Stimulated activated CD4-positive, alpha-beta T cell treated with anti-CD3 and anti-CD28 coated beads, TNF-alpha, amount 100 ng/mL, for 4 hours (primary cell): ENCODE measurements at regions not wholly inside any gene's neighbourhood (a gene's known extent, or its start where the extent isn't known, plus 50 kb on each side); places are given as distances from the start of the nearest gene placed in this dataset.

Experiments
- DNase-seq, 3 experiments: peaks; one replicate each; pipeline ENCODE4 v3.0.0-alpha.2; 2020; ENCODE audit warnings: low read depth in 3 of 3

DNA sequence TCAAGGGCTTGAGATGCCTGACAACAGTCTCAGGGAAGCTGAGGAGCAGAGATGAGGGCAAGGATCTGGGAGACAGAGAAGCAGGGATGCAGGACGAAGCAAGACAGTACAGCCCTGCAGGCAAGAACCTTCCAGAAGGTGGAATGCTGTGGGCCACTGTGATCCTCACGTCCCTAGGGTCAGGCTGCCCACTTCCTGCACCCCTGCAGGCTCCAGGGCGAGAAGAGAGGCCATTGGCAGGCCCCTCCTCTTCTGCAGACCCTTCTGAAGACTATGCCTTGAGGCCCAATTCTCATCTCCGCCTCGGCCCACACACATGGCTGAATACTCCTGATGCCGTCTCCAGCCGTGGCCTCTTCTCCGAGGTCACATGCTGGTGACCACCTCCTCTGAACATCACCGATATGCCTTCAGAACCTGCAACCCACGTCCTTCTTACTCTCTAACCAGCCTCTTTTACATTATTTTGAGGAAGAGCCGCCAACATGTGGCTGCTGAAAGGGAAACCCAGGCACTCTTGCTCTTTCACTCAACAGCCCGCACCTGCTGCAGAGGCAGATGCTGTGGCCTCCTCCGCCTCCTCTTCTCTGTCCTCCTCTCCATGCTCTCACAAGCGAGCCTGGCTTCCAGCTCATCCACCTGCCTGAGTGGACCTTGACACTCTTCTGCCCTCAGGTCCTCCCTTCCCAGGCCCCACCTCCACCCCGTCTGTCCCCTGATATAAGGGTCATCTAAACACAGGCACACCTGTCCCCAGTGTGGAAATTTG is 181.5 kb downstream of the IRX2 start:
- DNase-seq: no peak

DNA sequence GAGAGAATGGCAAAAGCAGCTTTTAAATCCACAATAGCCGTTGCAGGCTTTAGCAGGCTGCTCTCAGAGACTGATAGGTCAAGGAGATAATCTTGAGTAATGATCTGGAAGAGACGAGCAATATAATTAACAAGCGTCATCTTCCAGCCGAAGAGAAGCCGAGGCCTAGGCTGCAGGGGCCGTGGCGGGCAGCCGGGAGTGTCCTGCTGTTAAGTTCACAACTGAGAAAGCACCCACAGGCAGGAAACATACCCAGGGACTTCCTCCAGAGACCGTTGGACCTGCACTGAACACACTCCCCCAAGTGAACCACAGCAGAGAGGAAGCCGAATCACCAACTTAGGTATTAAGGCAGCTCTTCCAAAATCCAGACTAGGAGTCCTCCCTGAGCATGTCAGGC is 182.3 kb downstream of the IRX2 start:
- no peak for DNase-seq

- no peak for DNase-seq
These were observed 185.2 kb downstream of the IRX2 start for GRCh38 chr5:2566284-2566683.

GRCh38 chr5:2565147-2565546 is 186.3 kb downstream of the IRX2 start:
- DNase-seq: no peak

DNA sequence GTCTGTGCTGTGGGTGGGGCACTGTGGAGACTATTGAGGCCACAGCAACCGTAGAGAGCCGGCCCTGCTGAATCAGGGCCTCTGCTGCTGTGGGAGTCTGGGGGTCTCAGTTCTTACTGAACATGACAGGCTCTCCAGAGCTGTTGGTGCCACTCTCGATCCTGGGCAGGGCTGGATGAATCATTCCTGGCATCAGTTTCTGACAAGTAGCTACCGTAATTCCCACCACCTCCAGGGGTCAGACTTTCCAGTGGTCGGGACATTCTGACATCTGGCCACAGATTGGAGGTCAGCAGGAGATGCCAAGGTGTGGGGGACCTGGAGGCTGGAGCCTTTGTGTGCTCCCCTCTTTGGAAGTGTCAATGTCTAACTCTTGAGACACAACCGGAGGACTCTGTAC is 188.4 kb downstream of the IRX2 start:
- no peak for DNase-seq

DNA sequence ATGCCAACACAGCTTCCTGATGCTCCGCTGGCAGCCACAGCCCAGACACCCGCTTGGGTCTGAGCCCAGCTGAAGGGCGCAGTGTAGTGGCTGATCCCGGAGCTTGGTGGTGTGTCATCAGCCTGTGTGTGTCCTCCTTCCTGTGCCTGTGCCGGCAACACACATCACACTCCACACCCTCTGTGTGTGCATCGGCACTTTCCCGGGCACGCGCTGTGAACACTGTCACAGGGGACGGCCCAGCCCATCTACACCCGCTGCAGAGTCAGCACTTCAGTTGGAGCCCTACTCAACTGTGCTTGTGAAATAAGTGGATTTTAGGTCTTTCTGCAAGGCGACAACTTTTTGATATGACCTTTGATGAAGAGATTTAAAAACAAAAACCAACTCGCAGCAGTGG is 189.4 kb downstream of the IRX2 start:
- DNase-seq: no peak

- DNase-seq: no peak
These were observed 191.0 kb downstream of the IRX2 start for GRCh38 chr5:2560435-2560834.

DNA sequence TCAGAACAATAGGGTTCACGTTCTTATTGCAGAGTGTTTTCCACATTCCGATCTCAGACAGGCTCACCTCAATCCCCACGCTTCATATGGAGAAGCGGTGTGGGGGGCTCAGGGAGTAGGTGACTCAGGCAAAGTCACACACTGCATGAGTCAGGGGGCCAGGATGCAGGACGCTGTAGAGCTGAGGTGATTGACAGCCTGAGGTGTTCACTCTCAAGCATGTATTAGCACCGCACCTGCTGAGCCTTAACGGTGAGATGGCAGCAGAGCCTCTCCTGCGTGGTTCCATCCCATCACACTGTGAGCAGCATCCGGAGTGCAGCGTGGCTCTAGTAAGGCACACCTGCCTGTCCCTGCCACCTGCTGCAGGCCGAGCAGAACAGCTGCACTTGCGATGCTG is 194.0 kb downstream of the IRX2 start:
- no peak for DNase-seq

DNA sequence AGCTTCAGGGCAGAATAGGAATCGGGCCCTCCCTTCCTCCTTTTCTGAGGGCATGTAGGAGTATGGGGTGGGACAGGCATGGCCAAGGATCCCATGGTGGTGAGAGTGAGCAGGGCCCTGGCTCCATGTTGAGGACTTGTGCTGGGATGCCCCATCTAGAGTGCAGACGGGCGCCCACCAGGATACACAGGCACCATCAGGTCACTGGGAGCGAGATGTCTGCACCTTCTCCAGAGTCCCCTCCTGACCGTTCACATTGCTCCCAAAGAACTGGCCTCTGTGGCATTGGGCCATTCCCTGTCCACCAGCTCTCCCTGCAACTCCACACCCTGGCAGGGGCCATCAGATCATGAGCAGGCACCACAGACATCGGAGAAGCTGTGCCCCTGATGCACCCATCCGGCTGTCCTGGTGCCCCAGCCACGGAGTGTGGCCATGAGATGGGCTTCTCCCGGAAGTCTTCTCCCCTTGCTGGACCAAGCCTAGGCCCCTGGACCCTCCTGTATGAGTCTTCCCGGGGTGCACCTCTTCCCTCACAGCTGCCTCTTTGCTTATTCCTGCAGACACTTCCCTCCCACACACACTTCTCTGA is 195.0 kb downstream of the IRX2 start:
- no peak for DNase-seq

- DNase-seq: no peak
These were observed 197.9 kb downstream of the IRX2 start for GRCh38 chr5:2553611-2554010.

- DNase-seq: no peak
These were observed 201.0 kb downstream of the IRX2 start for GRCh38 chr5:2550509-2550908.

DNA sequence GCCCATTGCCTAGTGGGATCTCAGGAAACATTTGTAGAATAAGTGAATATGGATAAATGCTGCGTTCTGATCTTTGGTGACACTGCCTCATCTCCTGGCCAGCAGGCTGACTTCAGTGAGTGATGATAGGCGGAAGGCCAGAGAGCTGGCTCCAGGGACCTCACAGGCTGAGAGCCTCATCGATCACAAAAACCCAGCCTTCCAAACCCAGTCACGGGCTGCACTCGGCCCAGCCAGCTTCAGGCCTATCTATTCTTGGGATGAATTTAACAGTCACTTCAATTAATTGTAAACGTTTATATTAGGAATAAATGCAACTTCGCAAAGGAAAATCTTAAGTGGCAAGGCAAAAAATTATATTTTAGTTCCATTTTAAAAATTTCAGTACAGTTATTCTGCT is 201.6 kb downstream of the IRX2 start:
- no peak for DNase-seq

DNA sequence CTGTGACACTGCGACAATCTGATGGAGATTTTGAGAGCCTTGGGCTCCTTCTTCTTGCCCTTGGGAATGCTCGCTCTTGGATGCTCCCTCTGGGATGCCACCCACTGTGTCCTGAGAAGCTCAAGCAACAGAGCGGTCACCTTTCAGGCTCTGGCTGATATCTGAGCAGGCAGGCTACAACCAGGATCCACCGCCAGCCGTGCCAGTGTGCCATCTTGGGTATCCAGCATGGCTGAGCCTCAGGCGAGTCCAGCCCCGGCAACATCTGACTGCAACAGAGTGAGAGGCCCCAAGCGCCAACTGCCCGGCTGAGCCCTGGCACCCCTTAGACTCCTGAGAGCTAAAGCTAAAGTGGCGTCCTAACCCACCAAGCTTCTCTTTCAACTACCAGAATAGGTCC is 202.1 kb downstream of the IRX2 start:
- DNase-seq: no peak

DNA sequence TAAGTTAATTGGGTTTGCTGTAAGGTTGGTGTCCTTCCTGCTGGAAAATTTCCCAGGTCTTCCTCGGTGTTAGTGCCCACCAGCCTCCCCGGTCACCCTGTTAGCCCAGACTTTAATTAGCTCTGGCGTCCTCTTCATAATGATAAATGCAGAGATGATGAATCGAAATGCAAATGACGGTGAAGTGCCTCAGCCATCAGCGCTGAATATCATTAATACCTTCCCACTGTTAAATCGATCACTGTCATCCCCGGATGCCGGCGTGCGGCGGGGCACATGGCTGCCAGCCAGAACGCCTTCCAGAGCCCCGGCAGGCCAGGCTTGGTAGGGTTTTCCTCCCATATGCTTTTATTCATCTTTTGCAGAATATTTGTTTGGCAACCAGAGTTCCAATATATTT is 204.5 kb downstream of the IRX2 start:
- no peak for DNase-seq

GRCh38 chr5:2544003-2544402 is 207.5 kb downstream of the IRX2 start:
- no peak for DNase-seq

- DNase-seq: no peak
These were observed 208.7 kb downstream of the IRX2 start for GRCh38 chr5:2542821-2543220.

- DNase-seq: no peak
These were observed 209.5 kb downstream of the IRX2 start for GRCh38 chr5:2542026-2542425.

DNA sequence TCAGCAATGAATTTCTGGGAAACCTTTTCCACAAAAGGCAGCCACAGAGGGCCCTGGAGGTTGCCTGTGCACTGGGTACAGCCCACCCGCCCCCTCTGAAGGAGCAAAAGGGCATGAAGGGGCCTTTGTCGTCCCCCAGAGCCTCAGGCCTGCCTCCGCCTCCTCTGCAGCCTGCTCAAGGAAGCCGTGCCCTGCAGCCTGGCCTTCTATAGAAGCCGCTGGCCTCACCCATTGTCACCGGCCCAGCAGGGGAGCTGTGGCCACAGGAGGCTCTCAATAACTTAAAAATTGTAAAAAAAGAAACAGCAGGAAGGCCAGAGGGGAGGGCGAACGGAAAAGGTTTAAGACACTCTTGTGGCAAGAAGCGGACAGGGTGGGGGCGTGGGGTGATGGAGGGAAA is 213.3 kb downstream of the IRX2 start:
- DNase-seq: no peak

DNA sequence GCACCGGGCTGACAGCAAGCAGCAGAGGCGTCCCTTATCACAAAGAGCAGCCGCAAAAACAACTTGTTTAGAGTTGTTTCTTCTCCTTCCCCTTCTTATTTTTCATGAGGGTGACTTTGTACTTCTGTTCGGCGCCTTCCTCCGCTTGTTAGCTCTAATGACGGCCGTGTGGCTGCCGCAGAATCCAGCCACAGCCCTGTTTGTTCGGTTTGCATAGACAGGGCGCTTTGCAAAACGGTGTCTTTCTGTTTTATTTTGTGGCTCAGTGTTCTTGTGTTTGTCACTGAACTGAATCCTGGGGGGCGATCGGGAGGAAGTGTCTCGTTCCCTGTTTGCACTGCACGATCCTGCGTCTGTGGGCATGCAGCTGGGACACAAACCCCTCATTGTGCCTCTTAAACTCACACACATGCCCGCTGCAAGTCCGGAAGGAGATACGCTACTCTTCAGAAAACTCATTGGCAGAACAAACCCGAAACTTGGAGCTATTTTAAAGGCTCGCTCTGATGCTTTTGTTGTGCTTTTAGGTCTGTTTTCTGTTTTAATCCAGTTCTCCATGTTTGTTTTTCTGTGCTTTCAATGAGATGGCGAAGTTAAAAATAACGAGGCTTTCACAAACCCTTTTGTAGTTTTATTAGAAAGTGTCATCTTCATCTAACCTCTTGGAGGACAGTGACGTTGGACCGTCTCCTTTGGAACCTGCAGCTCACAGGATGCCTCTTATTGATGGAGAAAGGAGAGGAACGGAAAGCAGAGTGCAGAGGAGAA is 213.9 kb downstream of the IRX2 start:
- no peak for DNase-seq

DNA sequence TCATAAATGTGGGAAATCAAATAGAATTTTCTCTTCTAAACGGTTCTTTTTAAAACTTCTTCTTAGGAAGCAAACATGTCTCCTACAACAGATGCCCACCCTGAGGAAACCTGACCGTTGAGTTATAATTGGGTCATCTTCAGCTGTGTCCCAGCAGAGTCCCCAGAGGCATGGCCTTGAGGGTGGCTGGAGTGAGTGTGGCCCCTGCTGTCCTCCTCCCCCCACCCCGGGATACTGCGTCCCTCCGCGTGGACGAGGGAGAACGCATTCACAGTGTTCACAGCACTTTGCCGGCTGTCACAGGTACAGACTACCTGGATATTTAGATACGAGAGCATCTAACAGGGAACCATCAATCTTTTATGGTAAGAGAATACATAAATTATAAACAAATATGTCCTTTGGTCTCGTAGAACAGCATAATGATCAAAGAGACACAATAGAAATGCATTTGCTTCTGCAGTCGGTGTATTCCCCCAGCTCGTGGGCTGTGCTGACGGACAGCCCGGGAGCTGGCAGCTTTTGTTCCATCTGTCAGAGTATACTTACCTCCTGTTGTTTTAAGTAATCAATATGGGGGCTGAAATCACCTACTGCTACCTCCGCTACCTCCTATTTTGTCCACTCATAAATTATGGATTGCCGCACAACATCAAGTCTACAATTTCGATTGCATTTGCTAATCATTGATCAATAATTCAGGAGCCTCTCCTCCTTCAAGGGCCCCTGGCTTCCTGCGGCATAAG is 214.7 kb downstream of the IRX2 start:
- DNase-seq: no peak

DNA sequence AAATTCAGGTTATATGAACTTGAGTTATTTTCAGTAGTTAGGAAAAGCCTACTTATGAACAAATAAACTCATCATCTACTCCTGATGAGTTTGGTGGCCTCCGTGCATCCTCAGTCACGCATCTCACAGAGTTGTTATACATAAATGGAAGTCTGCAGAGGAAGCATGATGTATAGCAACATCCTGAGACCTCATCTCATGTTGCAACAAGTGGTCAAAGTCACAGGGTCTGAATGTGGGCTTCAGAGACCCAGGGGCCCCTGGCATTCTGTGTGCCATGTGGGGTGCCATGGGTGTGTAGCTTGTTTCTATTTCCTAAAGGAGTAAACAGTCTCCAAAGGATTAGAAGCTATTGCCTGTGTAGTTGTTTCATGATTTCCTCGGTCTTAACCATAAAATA is 216.5 kb downstream of the IRX2 start:
- no peak for DNase-seq

DNA sequence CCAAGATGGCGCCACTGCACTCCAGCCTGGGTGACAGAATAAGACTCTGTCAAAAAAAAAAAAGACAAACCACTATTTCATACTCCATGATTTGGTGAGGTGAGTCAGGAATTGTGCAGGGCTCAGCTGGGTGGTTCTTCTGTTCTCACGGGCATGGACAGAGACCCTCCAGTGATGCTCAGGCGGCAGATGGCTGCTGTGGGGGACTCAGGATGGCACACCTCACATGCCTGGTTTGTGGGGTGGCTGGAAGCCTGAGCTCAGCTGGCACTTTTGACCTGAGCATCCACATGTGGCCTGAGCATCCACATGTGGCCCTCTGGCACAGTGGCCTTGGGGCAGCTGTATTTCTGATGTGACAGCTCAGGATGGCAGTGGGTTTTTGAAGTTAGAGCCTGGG is 217.2 kb downstream of the IRX2 start:
- DNase-seq: no peak
